Large intestine (tissue), 3 donors: ENCODE measurements at regions not wholly inside any gene's neighbourhood (a gene's known extent, or its start where the extent isn't known, plus 50 kb on each side); places are given as distances from the start of the nearest gene placed in this dataset.
"Not testable (repeated sequence)": the region's sequence is repeated elsewhere in the genome, so short reads cannot be mapped to it uniquely, and the experiment has no call there.

ENCODE experiments used
- DNase-seq, 2 donors: peaks; one replicate each; pipeline versions ENCODE4 v3.0.0 to v3.0.0-alpha.2; 2013
- H3K27ac ChIP-seq: one replicate; pipeline ENCODE4 v1.5.1; 2013; ENCODE audit warnings: low read length
- H3K27me3 ChIP-seq: 2 replicates; pipeline ENCODE4 v1.6.1; 2013; ENCODE audit warnings: low read length; ENCODE audit not compliant: control insufficient read depth, insufficient read depth
- H3K36me3 ChIP-seq: 2 replicates; pipeline ENCODE4 v1.6.1; 2013; ENCODE audit warnings: low read length; ENCODE audit not compliant: control insufficient read depth, insufficient read depth
- H3K4me1 ChIP-seq: one replicate; pipeline ENCODE4 v1.6.1; 2013; ENCODE audit warnings: low read length; ENCODE audit not compliant: control insufficient read depth, insufficient read depth
- H3K4me3 ChIP-seq: one replicate; pipeline ENCODE4 v1.5.1; 2013; ENCODE audit warnings: low read length
- H3K9me3 ChIP-seq: one replicate; pipeline ENCODE4 v1.6.1; 2013; ENCODE audit warnings: mild to moderate bottlenecking, low read depth, low read length, moderate library complexity; ENCODE audit not compliant: control insufficient read depth
- WGBS: methylation state at CpG from one replicate; pipeline ENCODE4 v1.1.5; 2013; ENCODE audit warnings: low lambda C conversion rate; ENCODE audit not compliant: insufficient coverage; 5-methylcytosine and 5-hydroxymethylcytosine counted together

DNA sequence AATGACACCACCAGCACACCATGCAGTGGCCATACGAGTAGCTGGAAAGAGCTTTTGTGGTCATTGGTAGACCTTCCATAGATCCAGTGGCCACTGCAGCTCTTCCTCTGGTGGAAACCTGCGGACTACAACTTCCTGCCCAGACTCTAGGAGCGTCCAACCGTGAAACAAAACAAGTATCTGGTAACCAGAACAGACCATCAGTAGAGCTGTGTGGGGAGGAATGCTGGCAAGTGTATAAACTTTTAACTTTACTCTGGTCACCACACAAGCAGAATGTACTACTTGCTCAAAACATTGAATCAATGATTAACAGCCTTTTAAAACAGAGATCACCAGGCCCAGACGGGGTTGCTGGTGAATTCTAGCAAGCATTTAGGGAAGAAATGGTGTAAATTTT, 154.7 kb upstream of the DGKB start:
- no peak for DNase-seq
- no CpG with 5 or more reads among the region's 5 CpGs for WGBS
- H3K27ac ChIP-seq, result no peak overlapping the region

DNA sequence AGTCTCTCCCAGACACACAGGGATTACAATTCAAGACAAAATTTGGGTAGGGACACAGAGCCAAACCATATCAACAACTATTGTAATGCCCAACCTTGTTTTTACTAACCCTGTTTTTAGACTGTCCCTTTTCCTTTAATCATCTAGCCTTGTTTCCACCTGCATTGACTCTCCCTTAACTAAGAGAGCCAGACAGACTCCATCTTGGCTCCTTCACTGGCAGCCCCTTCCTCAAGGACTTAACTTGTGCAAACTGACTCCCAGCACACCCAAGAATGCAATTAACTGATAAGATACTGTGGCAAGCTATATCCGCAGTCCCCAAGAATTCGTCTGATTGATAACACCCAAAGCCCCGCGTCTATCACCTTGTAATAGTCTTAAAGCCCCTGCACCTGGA, 151.8 kb upstream of the DGKB start:
- H3K9me3 ChIP-seq, H3K4me1 ChIP-seq, H3K27me3 ChIP-seq, H3K27ac ChIP-seq, DNase-seq, H3K4me3 ChIP-seq, H3K36me3 ChIP-seq: not testable (repeated sequence)
- no CpG with 5 or more reads among the region's 4 CpGs for WGBS

More for the DNA sequence above, 154.7 kb upstream of the DGKB start:
- no peaks in the 10 kb centered on the region for H3K36me3 ChIP-seq
- no peaks in the 10 kb centered on the region for H3K27me3 ChIP-seq
- H3K4me1 ChIP-seq, result no peaks in the 10 kb centered on the region
- no peaks in the 10 kb centered on the region for H3K9me3 ChIP-seq
- no peak overlapping the region for H3K4me3 ChIP-seq

DNA sequence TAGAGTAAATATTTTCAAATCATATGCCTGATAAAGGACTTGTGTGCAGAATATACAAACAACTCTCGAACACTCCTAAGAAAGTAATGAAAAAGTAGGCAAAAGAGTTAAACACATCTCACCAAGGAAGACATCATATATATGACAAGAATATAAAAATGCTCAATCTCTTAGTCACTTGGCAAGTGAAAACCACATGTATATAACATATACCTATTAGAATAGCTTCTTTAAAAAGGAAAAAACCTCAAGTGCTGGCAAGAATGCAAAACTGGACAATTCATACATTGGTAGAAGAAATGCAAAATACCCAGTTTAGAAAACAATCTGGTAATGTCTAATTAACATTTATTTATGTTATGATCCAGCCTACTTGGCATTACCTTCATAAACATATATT, 146.6 kb upstream of the DGKB start:
- Histone ChIP-seq H3K36me3 (no peaks in the 10 kb centered on the region), H3K9me3 (no peaks in the 10 kb centered on the region), H3K27ac (no peak overlapping the region), H3K4me1 (peaks cover 4% of the 10 kb centered on the region), H3K27me3 (no peaks in the 10 kb centered on the region), H3K4me3 (no peak overlapping the region)
- no peak for DNase-seq
- WGBS, result 100% methylated on average over 1 of the region's 1 CpG

GRCh38 chr7:15046861-15047260, 144.3 kb upstream of the DGKB start:
- H3K27ac ChIP-seq, result no peak overlapping the region
- peak; percentile 9 to 46 for DNase-seq
- no peaks in the 10 kb centered on the region for H3K27me3 ChIP-seq
- H3K9me3 ChIP-seq, result no peaks in the 10 kb centered on the region
- H3K4me1 ChIP-seq, result peaks cover 4% of the 10 kb centered on the region
- WGBS, result no CpG with 5 or more reads among the region's 2 CpGs
- no peaks in the 10 kb centered on the region for H3K36me3 ChIP-seq
- H3K4me3 ChIP-seq, result no peak overlapping the region

GRCh38 chr7:15043931-15044330, 141.4 kb upstream of the DGKB start:
- H3K4me1 ChIP-seq, result peaks cover 4% of the 10 kb centered on the region
- H3K27ac ChIP-seq, result no peak overlapping the region
- H3K9me3 ChIP-seq, result no peaks in the 10 kb centered on the region
- no peak for DNase-seq
- WGBS, result 100% methylated on average over 1 of the region's 6 CpGs
- H3K27me3 ChIP-seq, result no peaks in the 10 kb centered on the region
- no peaks in the 10 kb centered on the region for H3K36me3 ChIP-seq
- H3K4me3 ChIP-seq, result no peak overlapping the region

- Histone ChIP-seq H3K27me3 (no peaks in the 10 kb centered on the region), H3K4me3 (no peak overlapping the region), H3K4me1 (peaks cover 4% of the 10 kb centered on the region), H3K27ac (no peak overlapping the region), H3K36me3 (no peaks in the 10 kb centered on the region), H3K9me3 (no peaks in the 10 kb centered on the region)
- no peak for DNase-seq
- WGBS, result no CpG with 5 or more reads among the region's 1 CpG
Observed at GRCh38 chr7:15042285-15043065, 139.9 kb upstream of the DGKB start.

DNA sequence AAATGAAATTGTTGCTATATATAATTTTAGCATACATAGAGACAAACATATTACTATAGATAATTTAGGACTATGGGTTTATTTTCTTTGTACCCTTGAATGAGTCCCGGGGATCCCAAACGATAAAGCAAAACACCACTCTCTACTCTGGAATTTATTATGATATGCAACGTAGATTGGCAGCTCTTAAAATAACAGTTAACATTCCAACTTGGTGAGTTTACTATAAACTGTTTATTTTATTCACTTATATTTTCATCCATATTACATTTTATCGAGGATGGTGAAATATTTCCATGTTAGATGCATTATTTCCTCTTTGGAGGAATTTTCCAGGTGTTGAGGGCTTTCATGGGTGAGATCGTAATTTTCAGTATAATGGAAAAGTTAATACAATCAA, 138.7 kb upstream of the DGKB start:
- Histone ChIP-seq H3K36me3 (no peaks in the 10 kb centered on the region), H3K27me3 (no peaks in the 10 kb centered on the region), H3K27ac (no peak overlapping the region), H3K4me1 (no peaks in the 10 kb centered on the region), H3K4me3 (no peak overlapping the region), H3K9me3 (no peaks in the 10 kb centered on the region)
- DNase-seq, result no peak
- WGBS, result 92% methylated on average over 2 of the region's 5 CpGs

GRCh38 chr7:15035814-15036213, 133.3 kb upstream of the DGKB start:
- Histone ChIP-seq H3K9me3 (no peaks in the 10 kb centered on the region), H3K4me1 (no peaks in the 10 kb centered on the region), H3K27me3 (no peaks in the 10 kb centered on the region), H3K27ac (no peak overlapping the region), H3K36me3 (no peaks in the 10 kb centered on the region), H3K4me3 (no peak overlapping the region)
- no CpG with 5 or more reads among the region's 2 CpGs for WGBS
- no peak for DNase-seq

DNA sequence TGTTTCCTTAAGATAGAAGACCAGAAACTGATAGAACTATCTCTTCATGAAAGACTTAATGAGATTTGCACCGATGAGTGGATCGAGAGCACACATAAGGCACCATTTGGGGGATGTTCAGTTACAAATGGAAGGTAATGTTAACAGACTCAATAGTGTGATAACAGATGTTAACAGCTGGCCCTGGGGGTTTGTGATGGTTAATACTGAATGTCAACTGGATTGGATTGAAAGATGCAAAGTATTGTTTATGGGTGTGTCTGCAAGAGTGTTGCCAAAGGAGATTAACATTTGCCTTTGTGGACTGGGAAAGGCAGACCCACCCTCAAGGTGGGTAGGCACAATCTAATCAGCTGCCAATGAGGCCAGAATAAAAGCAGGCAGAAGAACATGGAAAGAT, 130.5 kb upstream of the DGKB start:
- Histone ChIP-seq H3K36me3 (no peaks in the 10 kb centered on the region), H3K9me3 (no peaks in the 10 kb centered on the region), H3K27me3 (no peaks in the 10 kb centered on the region), H3K27ac (no peak overlapping the region), H3K4me3 (no peak overlapping the region), H3K4me1 (no peaks in the 10 kb centered on the region)
- no peak for DNase-seq
- no CpG with 5 or more reads among the region's 2 CpGs for WGBS

DNA sequence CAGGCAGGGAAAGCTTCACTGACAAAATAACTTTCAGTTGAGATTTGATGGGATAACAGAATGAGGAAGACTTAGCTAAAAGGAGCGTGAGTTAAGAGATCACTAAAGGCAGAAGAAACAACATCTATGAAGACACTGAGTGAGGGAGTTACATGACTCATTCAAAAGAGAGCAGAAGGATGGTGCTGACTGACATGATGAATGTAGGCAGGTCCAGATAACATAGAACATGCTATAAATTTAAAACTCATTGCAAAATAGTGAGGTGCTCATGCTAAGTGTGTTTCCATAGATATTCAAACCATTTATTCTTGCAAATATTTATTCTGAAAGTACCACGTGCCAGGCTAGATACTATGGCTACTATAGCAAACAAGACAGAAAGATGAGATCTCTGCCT, 116.4 kb upstream of the DGKB start:
- Histone ChIP-seq H3K4me3 (no peak overlapping the region), H3K36me3 (no peaks in the 10 kb centered on the region), H3K27ac (no peak overlapping the region), H3K9me3 (no peaks in the 10 kb centered on the region), H3K27me3 (no peaks in the 10 kb centered on the region), H3K4me1 (peaks cover 8% of the 10 kb centered on the region)
- no peak for DNase-seq
- WGBS, result no CpG with 5 or more reads among the region's 2 CpGs

- no peaks in the 10 kb centered on the region for H3K27me3 ChIP-seq
- no peaks in the 10 kb centered on the region for H3K9me3 ChIP-seq
- H3K36me3 ChIP-seq, result no peaks in the 10 kb centered on the region
- no peak overlapping the region for H3K27ac ChIP-seq
- peaks cover 8% of the 10 kb centered on the region for H3K4me1 ChIP-seq
- no CpG with 5 or more reads among the region's 2 CpGs for WGBS
- no peak overlapping the region for H3K4me3 ChIP-seq
- DNase-seq, result peak in 1 of 2 donors; percentile 29
Observed at GRCh38 chr7:15016766-15017165, 114.2 kb upstream of the DGKB start.
